DND-41 (cell line): ENCODE measurements at regions not wholly inside any gene's neighbourhood (a gene's known extent, or its start where the extent isn't known, plus 50 kb on each side); places are given as distances from the start of the nearest gene placed in this dataset.

Source experiments
- ATAC-seq: fragments of 200-7000 bp; cut with Tn5 transposase; 3 replicates; pipeline ENCODE4 v1.9.1; 2021; ENCODE audit warnings: low read depth; ENCODE audit not compliant: insufficient read depth
- DNase-seq: peaks from one replicate; pipeline ENCODE4 v3.0.0-alpha.2; 2020
- H2AFZ ChIP-seq: 2 replicates; pipeline ENCODE4 v1.6.0; 2012; ENCODE audit warnings: low read depth, low read length
- H3K27ac ChIP-seq: 2 replicates; pipeline ENCODE4 v1.5.1; 2012; ENCODE audit warnings: low read length, inconsistent platforms
- H3K27me3 ChIP-seq: fragments of 200-600 bp; sonication (generic); 2 replicates; pipeline ENCODE4 v1.6.0; 2012; ENCODE audit warnings: low read length, mild to moderate bottlenecking, inconsistent platforms; ENCODE audit not compliant: insufficient read depth, poor library complexity
- H3K36me3 ChIP-seq: 2 replicates; pipeline ENCODE4 v1.5.1; 2012; ENCODE audit warnings: low read length, inconsistent platforms; ENCODE audit not compliant: insufficient read depth
- H3K4me1 ChIP-seq: 2 replicates; pipeline ENCODE4 v1.5.1; 2012; ENCODE audit warnings: mild to moderate bottlenecking, low read length; ENCODE audit not compliant: insufficient read depth
- H3K4me2 ChIP-seq: 2 replicates; pipeline ENCODE4 v1.6.0; 2012; ENCODE audit warnings: mild to moderate bottlenecking, moderate library complexity, low read length, inconsistent platforms; ENCODE audit not compliant: insufficient read depth
- H3K4me3 ChIP-seq, 2 experiments: fragments of 200-600 bp in 1 of 2; shearing (Covaris generic) in 1 of 2; 2 replicates each; pipeline ENCODE4 v1.5.1; 2012 to 2016; ENCODE audit warnings: inconsistent platforms in 2 of 2, low read length in 2 of 2, mild to moderate bottlenecking in 2 of 2, low read depth in 1 of 2, moderate library complexity in 1 of 2
- H3K79me2 ChIP-seq: 2 replicates; pipeline ENCODE4 v1.6.0; 2012; ENCODE audit warnings: low read length, inconsistent platforms; ENCODE audit not compliant: insufficient read depth
- H3K9ac ChIP-seq: 2 replicates; pipeline ENCODE4 v1.6.0; 2012; ENCODE audit warnings: low read depth, mild to moderate bottlenecking, inconsistent platforms, low read length, moderate library complexity
- H3K9me3 ChIP-seq: 2 replicates; pipeline ENCODE4 v1.5.1; 2012; ENCODE audit warnings: low read length, moderate library complexity, mild to moderate bottlenecking, inconsistent platforms; ENCODE audit not compliant: insufficient read depth, severe bottlenecking
- H4K20me1 ChIP-seq: 2 replicates; pipeline ENCODE4 v1.6.0; 2012; ENCODE audit warnings: low read length; ENCODE audit not compliant: insufficient read depth
- CTCF ChIP-seq: IDR thresholded peaks from 2 replicates; pipeline ENCODE4 v1.5.1; 2012; ENCODE audit warnings: borderline replicate concordance, low read length, moderate library complexity, mild to moderate bottlenecking; ENCODE audit not compliant: poor library complexity, severe bottlenecking; ENCODE audit errors: extremely low read depth
- EZH2 ChIP-seq: IDR thresholded peaks from 3 replicates; pipeline ENCODE4 v1.6.1; 2012; ENCODE audit warnings: borderline replicate concordance, low read depth, mild to moderate bottlenecking, moderate library complexity, low read length, inconsistent platforms; ENCODE audit not compliant: severe bottlenecking

GRCh38 chr2:37532503-37532902 lies 138.9 kb downstream of the CDC42EP3 start:
- no peaks in the 10 kb centered on the region for H3K9me3 ChIP-seq
- no peak overlapping the region for H3K4me2 ChIP-seq
- TF ChIP-seq CTCF: no peak
- no peak overlapping the region for H3K4me3 ChIP-seq
- peaks cover 8% of the 10 kb centered on the region for H3K27me3 ChIP-seq
- peaks cover 3% of the 10 kb centered on the region; the same call in 1 of the 2 replicates for H3K4me1 ChIP-seq
- DNase-seq (no peak), ATAC-seq (no peak)
- H3K27ac ChIP-seq: no peak overlapping the region
- no peak overlapping the region for H2AFZ ChIP-seq
- H3K79me2 ChIP-seq: no peaks in the 10 kb centered on the region
- H3K36me3 ChIP-seq: no peaks in the 10 kb centered on the region
- no peaks in the 10 kb centered on the region for H4K20me1 ChIP-seq
- H3K9ac ChIP-seq: no peak overlapping the region

- ATAC-seq (no peak), DNase-seq (no peak)
- Histone ChIP-seq H3K9me3 (no peaks in the 10 kb centered on the region), H3K4me1 (peaks cover 3% of the 10 kb centered on the region; the same call in 1 of the 2 replicates), H3K27ac (no peak overlapping the region), H2AFZ (no peak overlapping the region), H3K9ac (no peak overlapping the region), H3K79me2 (no peaks in the 10 kb centered on the region), H3K4me3 (no peak overlapping the region), H3K36me3 (no peaks in the 10 kb centered on the region), H4K20me1 (no peaks in the 10 kb centered on the region), H3K4me2 (no peak overlapping the region), H3K27me3 (peaks cover 6% of the 10 kb centered on the region)
- TF ChIP-seq EZH2: no peak
- TF ChIP-seq CTCF: no peak
Measured at GRCh38 chr2:37537316-37537715, 134.1 kb downstream of the CDC42EP3 start.

GRCh38 chr2:37541516-37541915 lies 129.9 kb downstream of the CDC42EP3 start:
- TF ChIP-seq EZH2: no peak
- no peak for TF ChIP-seq CTCF
- ATAC-seq (no peak), DNase-seq (no peak)
- Histone ChIP-seq H3K36me3 (no peaks in the 10 kb centered on the region), H3K27me3 (no peaks in the 10 kb centered on the region), H3K4me3 (no peak overlapping the region), H2AFZ (no peak overlapping the region), H3K27ac (no peak overlapping the region), H3K4me2 (no peak overlapping the region), H3K4me1 (no peaks in the 10 kb centered on the region), H3K9me3 (no peaks in the 10 kb centered on the region), H3K79me2 (no peaks in the 10 kb centered on the region), H4K20me1 (no peaks in the 10 kb centered on the region), H3K9ac (no peak overlapping the region)

GRCh38 chr2:37543999-37544557 lies 127.4 kb downstream of the CDC42EP3 start:
- TF ChIP-seq EZH2 (no peak), CTCF (no peak)
- H2AFZ ChIP-seq: no peak overlapping the region
- no peaks in the 10 kb centered on the region for H3K9me3 ChIP-seq
- H3K4me1 ChIP-seq: no peaks in the 10 kb centered on the region
- H3K9ac ChIP-seq: no peak overlapping the region
- no peaks in the 10 kb centered on the region for H4K20me1 ChIP-seq
- no peak overlapping the region for H3K4me3 ChIP-seq
- H3K27ac ChIP-seq: no peak overlapping the region
- ATAC-seq (no peak), DNase-seq (no peak)
- no peaks in the 10 kb centered on the region for H3K27me3 ChIP-seq
- H3K79me2 ChIP-seq: no peaks in the 10 kb centered on the region
- H3K36me3 ChIP-seq: no peaks in the 10 kb centered on the region
- no peak overlapping the region for H3K4me2 ChIP-seq
